Testis (tissue), 2 donors: ENCODE measurements at regions not wholly inside any gene's neighbourhood (a gene's known extent, or its start where the extent isn't known, plus 50 kb on each side); places are given as distances from the start of the nearest gene placed in this dataset.

ENCODE experiments used
- CTCF ChIP-seq, 3 experiments: fragments of 450-650 bp in 2 of 3; fragments of 200-600 bp in 1 of 3; sonication (generic) in 1 of 3; IDR thresholded peaks; one replicate each; pipeline ENCODE4 v1.5.1; 2016 to 2019; ENCODE audit warnings: antibody characterized with exemption in 3 of 3, mild to moderate bottlenecking in 2 of 3, moderate library complexity in 1 of 3
- POLR2A ChIP-seq: fragments of 450-650 bp; IDR thresholded peaks from one replicate; pipeline ENCODE4 v1.6.1; 2017; ENCODE audit warnings: antibody characterized with exemption, mild to moderate bottlenecking, moderate library complexity

GRCh38 chr10:130500261-130501000, 364.2 kb downstream of the GLRX3 start:
- TF ChIP-seq CTCF (IDR thresholded peaks at IDR 0.05), result no peak
- no peak for TF ChIP-seq POLR2A
